ENCODE measurements at regions not wholly inside any gene's neighbourhood (a gene's known extent, or its start where the extent isn't known, plus 50 kb on each side); places are given as distances from the start of the nearest gene placed in this dataset.
"Not testable (repeated sequence)": the region's sequence is repeated elsewhere in the genome, so short reads cannot be mapped to it uniquely, and the experiment has no call there.

- peak in 1 of 2 donors; percentile 30 for DNase-seq (ENCODE audit: low read depth in 2 of 2)
These were observed 133.3 kb downstream of the TBC1D2B start for GRCh38 chr15:77944002-77944867.

- DNase-seq (ENCODE audit: low read depth in 2 of 2) = no peak
These were observed 134.8 kb downstream of the TBC1D2B start for GRCh38 chr15:77942611-77943211.

GRCh38 chr15:77941090-77941827 is 136.3 kb downstream of the TBC1D2B start:
- not testable (repeated sequence) for DNase-seq (ENCODE audit: low read depth in 2 of 2)

- DNase-seq (ENCODE audit: low read depth in 2 of 2) = no peak
These were observed 137.0 kb downstream of the TBC1D2B start for GRCh38 chr15:77940381-77940947.

- DNase-seq (ENCODE audit: low read depth in 2 of 2) = no peak
These were observed 137.7 kb downstream of the TBC1D2B start for GRCh38 chr15:77939851-77940250.

- DNase-seq (ENCODE audit: low read depth in 2 of 2) = not testable (repeated sequence)
These were observed 138.5 kb downstream of the TBC1D2B start for GRCh38 chr15:77939026-77939425.

- DNase-seq (ENCODE audit: low read depth in 2 of 2) = not testable (repeated sequence)
These were observed 139.0 kb downstream of the TBC1D2B start for GRCh38 chr15:77938546-77938945.

- DNase-seq (ENCODE audit: low read depth in 2 of 2) = not testable (repeated sequence)
These were observed 140.9 kb downstream of the TBC1D2B start for GRCh38 chr15:77936567-77936966.

- DNase-seq (ENCODE audit: low read depth in 2 of 2) = not testable (repeated sequence)
These were observed 143.0 kb downstream of the TBC1D2B start for GRCh38 chr15:77934516-77934915.

GRCh38 chr15:77930907-77931306 is 146.6 kb downstream of the TBC1D2B start:
- not testable (repeated sequence) for DNase-seq (ENCODE audit: low read depth in 2 of 2)

GRCh38 chr15:77930490-77930889 is 147.0 kb downstream of the TBC1D2B start:
- DNase-seq (ENCODE audit: low read depth in 2 of 2) = not testable (repeated sequence)

GRCh38 chr15:77926789-77927188 is 150.7 kb downstream of the TBC1D2B start:
- DNase-seq (ENCODE audit: low read depth in 2 of 2) = not testable (repeated sequence)

- DNase-seq (ENCODE audit: low read depth in 2 of 2) = not testable (repeated sequence)
These were observed 151.2 kb downstream of the TBC1D2B start for GRCh38 chr15:77926296-77926695.

GRCh38 chr15:77925101-77925500 is 152.4 kb downstream of the TBC1D2B start:
- DNase-seq (ENCODE audit: low read depth in 2 of 2) = not testable (repeated sequence)

- no peak for DNase-seq (ENCODE audit: low read depth in 2 of 2)
These were observed 155.8 kb downstream of the TBC1D2B start for GRCh38 chr15:77921664-77922063.

- DNase-seq (ENCODE audit: low read depth in 2 of 2) = not testable (repeated sequence)
These were observed 160.4 kb downstream of the TBC1D2B start for GRCh38 chr15:77916966-77917635.

GRCh38 chr15:77915961-77916330 is 161.6 kb downstream of the TBC1D2B start:
- DNase-seq (ENCODE audit: low read depth in 2 of 2) = not testable (repeated sequence)

- no peak for DNase-seq (ENCODE audit: low read depth in 2 of 2)
These were observed 162.1 kb downstream of the TBC1D2B start for GRCh38 chr15:77915261-77915960.

- DNase-seq (ENCODE audit: low read depth in 2 of 2) = not testable (repeated sequence)
These were observed 163.0 kb downstream of the TBC1D2B start for GRCh38 chr15:77914531-77914930.

GRCh38 chr15:77910030-77910911 is 167.2 kb downstream of the TBC1D2B start:
- DNase-seq (ENCODE audit: low read depth in 2 of 2) = peak; percentile 49 to 65

Measured in stimulated activated CD4-positive, alpha-beta T cell treated with anti-CD3 and anti-CD28 coated beads, Interleukin-1b, Interleukin-23, amount 100 ng/mL, for 4 hours (primary cell).